Non-pigmented ciliary epithelial cell (primary cell): ENCODE measurements at regions not wholly inside any gene's neighbourhood (a gene's known extent, or its start where the extent isn't known, plus 50 kb on each side); places are given as distances from the start of the nearest gene placed in this dataset.

Experiments used
- DNase-seq: peaks from one replicate; pipeline ENCODE4 v3.0.0-alpha.2; 2010; ENCODE audit warnings: low read depth

- no peak for DNase-seq
These were observed 89.3 kb upstream of the UNC5B start for GRCh38 chr10:71123023-71123422.

GRCh38 chr10:71124921-71125748 lies 87.2 kb upstream of the UNC5B start:
- no peak for DNase-seq

GRCh38 chr10:71125749-71126107 lies 86.6 kb upstream of the UNC5B start:
- DNase-seq, result no peak

- no peak for DNase-seq
These were observed 85.9 kb upstream of the UNC5B start for GRCh38 chr10:71126432-71126831.

- DNase-seq, result no peak
These were observed 85.3 kb upstream of the UNC5B start for GRCh38 chr10:71127104-71127503.

GRCh38 chr10:71127773-71128172 lies 84.6 kb upstream of the UNC5B start:
- DNase-seq, result no peak

- no peak for DNase-seq
These were observed 83.9 kb upstream of the UNC5B start for GRCh38 chr10:71128311-71128980.

GRCh38 chr10:71131096-71131495 lies 81.3 kb upstream of the UNC5B start:
- no peak for DNase-seq

GRCh38 chr10:71131508-71132088 lies 80.8 kb upstream of the UNC5B start:
- no peak for DNase-seq

- no peak for DNase-seq
These were observed 80.0 kb upstream of the UNC5B start for GRCh38 chr10:71132321-71132810.

GRCh38 chr10:71133710-71134686 lies 78.4 kb upstream of the UNC5B start:
- DNase-seq, result no peak

GRCh38 chr10:71134732-71135211 lies 77.6 kb upstream of the UNC5B start:
- DNase-seq, result no peak

- DNase-seq, result no peak
These were observed 77.1 kb upstream of the UNC5B start for GRCh38 chr10:71135236-71135635.

- DNase-seq, result no peak
These were observed 76.2 kb upstream of the UNC5B start for GRCh38 chr10:71136036-71136721.

- no peak for DNase-seq
These were observed 74.7 kb upstream of the UNC5B start for GRCh38 chr10:71137701-71138100.

- DNase-seq, result no peak
These were observed 74.1 kb upstream of the UNC5B start for GRCh38 chr10:71138166-71138830.

GRCh38 chr10:71141528-71141927 lies 70.8 kb upstream of the UNC5B start:
- DNase-seq, result no peak

- DNase-seq, result no peak
These were observed 69.2 kb upstream of the UNC5B start for GRCh38 chr10:71143170-71143569.

GRCh38 chr10:71143610-71144009 lies 68.8 kb upstream of the UNC5B start:
- DNase-seq, result no peak

GRCh38 chr10:71144824-71145223 lies 67.5 kb upstream of the UNC5B start:
- no peak for DNase-seq
